HG03135 (cell line): ENCODE measurements at regions not wholly inside any gene's neighbourhood (a gene's known extent, or its start where the extent isn't known, plus 50 kb on each side); places are given as distances from the start of the nearest gene placed in this dataset.
A peak's percentile ranks its signal among the peaks of the same experiment; 100 is the strongest.
"Not testable (repeated sequence)": the region's sequence is repeated elsewhere in the genome, so short reads cannot be mapped to it uniquely, and the experiment has no call there.

Experiments used
- ATAC-seq: cut with Tn5 transposase; IDR thresholded peaks from one replicate; pipeline ENCODE4 v1.9.1; 2021; ENCODE audit warnings: mild to moderate bottlenecking, moderate library complexity; ENCODE audit not compliant: unreplicated experiment

GRCh38 chr5:90073026-90073570 lies 336.5 kb downstream of the CETN3 start:
- ATAC-seq = not testable (repeated sequence)

GRCh38 chr5:90071656-90072055 lies 337.9 kb downstream of the CETN3 start:
- ATAC-seq = no peak

DNA sequence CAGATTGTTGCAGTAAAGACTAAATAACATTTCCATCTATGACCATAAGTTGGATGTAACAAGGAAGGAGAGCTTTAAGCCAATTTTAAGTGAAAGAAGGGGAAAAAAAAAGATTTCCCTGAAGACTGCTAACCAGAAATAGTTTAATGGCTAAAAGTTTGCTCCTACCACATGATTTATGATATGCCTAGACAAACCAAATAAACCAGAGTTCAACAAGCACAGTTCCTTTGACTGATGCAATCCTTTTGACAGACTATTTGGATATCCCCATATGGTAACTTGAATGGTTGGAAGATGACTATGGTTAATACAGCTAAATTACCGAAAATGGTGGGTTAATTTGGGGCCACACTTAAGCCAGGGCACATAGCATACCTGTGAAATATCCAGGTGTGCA lies 338.5 kb downstream of the CETN3 start:
- ATAC-seq = no peak

- no peak for ATAC-seq
These were observed 342.6 kb downstream of the CETN3 start for GRCh38 chr5:90066920-90067319.

DNA sequence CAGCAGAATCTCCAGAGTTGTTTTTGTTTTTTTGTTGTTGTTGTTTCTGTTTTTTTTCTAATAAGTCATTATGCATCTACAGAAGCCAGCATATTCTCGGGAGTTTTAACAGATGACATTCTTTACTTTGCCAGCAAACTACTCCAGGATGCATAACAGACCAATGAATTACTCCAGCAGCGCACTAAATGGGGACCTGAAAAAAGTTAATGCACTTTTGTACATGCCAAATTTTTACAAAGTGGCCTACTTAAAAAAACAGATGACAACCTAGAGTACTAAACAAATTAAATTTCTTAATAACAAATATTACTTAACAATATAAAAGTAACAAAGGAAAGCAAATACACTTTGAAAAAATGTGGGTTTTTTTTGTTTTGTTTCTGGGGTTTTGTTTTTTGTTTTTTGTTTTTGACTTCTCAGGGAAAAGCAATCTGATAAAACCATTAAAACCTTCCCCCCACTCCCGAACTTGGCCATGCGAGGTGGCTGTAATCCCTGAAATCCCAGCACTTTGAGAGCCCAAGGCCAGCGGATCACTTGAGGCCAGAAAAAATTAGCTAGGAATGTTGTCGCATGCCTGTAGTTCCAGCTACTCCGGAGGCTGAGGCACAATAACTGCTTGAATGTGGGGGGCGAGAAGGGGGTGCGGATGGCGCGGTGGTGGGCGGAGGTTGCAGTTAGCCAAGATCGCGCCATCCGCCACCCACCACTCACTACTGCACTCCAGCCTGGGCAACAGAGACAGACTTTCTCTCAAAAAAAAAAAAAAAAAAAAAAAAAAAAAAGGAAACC lies 352.4 kb downstream of the CETN3 start:
- no peak for ATAC-seq

GRCh38 chr5:90055831-90056328 lies 353.7 kb downstream of the CETN3 start:
- ATAC-seq = no peak

GRCh38 chr5:90054612-90055011 lies 354.9 kb downstream of the CETN3 start:
- ATAC-seq = no peak

DNA sequence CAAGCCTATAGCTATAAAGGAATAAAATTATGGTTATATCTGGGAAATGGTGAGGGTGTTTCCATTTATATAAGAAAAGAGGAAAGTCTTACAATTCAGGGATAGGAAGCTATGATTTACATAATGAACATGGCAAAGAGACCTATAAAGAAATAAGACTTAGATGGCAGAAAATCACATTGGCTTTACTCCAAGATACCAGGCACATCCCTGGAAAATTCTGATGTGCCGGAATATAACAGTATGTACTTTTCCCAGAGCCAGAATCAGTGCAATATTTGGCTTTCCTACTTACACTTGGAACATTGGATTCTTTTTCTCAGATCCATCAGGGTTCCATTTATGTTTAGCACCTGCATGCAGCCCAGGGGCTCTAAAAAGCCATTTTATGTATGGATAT lies 357.8 kb downstream of the CETN3 start:
- ATAC-seq = no peak

DNA sequence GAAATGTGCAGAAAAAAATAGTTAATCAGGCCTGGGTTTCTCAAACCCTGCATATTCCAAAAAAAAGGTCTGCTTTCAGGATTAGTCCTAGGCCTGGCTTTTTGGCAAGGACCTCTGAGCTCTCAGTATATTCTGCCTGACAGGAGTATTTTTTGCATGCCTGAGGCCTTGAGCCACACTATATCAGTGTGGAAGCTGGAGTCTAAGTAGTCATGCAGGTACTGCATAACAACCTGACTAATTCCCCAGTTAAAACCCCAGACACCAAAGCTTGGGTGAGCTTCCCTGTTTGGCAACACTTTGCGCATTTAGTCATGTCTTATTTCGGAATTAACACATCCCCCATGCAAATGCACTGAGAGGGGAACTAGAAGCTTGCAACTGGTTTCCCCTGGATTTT lies 359.5 kb downstream of the CETN3 start:
- no peak for ATAC-seq

- no peak for ATAC-seq
These were observed 362.4 kb downstream of the CETN3 start for GRCh38 chr5:90047113-90047512.

DNA sequence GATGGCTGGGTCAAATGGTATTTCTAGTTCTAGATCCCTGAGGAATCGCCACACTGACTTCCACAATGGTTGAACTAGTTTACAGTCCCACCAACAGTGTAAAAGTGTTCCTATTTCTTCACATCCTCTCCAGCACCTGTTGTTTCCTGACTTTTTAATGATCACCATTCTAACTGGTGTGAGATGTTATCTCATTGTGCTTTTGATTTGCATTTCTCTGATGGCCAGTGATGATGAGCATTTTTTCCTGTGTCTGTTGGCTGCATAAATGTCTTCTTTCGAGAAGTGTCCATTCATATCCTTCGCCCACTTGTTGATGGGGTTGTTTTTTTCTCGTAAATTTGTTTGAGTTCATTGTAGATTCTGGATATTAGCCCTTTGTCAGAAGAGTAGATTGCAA lies 369.5 kb downstream of the CETN3 start:
- ATAC-seq = not testable (repeated sequence)

DNA sequence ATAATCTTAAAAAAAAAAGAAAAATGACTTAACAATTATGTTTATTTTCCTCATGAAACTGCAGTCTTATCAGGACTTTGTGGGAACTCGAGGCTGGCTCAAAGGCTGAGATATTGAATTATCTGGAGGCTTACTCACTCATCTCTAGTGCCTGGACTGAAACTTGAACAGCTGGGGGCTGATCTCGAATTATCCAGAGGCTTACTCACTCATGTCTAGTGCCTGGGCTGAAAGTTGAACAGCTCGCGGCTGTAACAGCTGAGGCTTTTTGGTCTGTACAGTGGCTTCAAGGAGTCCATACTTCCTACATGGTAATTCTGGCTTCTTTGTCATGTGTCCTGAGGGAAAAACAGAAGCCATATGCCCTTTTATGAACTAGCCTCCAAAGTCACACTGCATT lies 371.9 kb downstream of the CETN3 start:
- ATAC-seq = no peak

GRCh38 chr5:90022711-90023053 lies 386.9 kb downstream of the CETN3 start:
- ATAC-seq = peak; percentile 51

DNA sequence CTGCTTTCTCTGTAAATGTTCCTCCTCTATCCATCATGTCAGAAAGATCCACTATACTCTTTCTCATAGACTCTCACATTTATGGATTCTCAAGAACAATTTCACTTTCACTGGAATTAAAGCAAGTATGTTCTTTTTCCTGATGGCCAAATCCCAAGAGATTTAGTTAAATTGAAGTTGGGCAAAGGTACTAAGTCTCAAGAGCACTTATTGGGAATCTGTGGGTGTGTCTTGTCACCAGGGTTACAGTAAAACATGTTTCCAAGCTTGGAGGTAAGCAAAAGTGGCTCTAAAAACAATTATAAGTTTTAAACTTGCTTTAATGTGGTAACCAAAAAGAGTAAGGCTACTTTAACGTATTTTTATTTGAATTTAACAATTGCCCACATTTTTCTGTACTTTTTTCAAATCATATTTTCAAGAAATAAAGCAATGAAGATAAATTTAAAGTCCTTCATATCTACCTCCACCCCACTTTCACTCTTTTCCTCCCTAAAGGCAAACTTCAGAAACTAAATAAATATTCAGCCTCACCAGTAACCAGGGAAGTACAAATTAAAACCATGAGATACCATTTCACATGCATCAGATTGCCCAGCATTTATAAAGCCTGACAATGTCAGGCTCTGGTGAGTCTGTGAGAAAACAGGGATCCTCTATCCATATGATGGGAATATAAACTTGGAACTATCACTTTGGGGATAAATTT lies 387.4 kb downstream of the CETN3 start:
- no peak for ATAC-seq

DNA sequence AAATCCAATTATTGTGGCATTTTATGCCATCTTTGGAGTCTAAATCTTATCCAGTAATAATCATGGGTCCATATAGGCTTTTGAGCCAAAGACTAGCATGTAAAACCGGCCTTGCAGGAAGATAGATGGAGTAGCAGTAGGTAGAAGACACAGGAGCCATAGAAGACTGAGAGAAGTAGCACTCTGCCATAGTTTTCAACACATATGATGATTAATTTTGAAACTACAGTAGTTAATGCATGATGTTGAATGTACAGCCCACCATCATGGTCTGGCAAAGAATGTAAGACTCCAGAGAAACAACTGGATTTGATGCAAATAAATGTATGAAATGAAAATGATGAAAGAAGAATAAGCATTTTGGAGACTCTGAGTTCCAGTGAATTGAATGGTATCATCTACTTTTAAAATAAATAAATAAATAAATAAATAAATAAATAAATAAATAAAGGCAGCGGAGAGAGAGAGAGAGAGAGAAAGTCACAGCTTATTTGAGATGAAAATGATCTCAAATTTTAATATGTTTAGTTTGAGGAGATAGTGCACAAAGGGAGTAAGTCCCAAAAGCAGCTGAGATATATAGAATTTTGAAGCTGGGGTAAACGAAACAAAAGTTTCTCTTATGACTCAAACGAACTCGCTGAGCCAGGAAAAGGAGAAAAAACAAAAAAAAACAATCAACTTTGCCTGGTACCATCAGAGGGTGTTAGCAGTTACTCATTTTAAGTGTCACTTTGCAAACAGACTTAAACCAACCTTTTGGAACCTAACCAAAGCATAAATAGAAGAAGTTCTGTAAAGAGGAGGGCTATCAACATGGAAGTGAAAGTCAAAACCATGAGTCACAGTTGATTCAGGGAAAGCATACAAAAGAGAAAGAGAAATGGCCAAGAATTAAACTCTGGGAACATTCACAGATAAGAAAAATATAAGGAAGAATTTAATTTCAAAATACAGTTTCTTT lies 388.7 kb downstream of the CETN3 start:
- peak; percentile 94 for ATAC-seq

DNA sequence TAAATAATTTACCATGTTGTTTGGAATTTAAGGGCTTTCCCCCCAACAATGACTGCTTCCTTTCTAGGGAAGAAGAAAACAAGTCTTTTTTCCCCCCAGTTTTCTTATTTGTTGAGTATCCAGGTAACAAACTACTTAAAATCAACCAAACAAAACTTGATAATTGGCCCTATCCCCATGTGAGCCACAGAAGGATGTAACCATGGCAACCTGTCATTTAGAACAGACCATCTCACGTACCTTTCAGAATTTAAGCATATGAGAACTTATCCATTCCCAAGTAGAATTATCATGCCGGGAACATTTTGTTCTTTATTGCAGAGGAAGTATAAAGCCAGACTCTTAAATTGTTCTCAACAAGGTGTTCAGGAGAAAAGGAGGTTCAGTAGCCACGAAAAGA lies 392.3 kb downstream of the CETN3 start:
- no peak for ATAC-seq

DNA sequence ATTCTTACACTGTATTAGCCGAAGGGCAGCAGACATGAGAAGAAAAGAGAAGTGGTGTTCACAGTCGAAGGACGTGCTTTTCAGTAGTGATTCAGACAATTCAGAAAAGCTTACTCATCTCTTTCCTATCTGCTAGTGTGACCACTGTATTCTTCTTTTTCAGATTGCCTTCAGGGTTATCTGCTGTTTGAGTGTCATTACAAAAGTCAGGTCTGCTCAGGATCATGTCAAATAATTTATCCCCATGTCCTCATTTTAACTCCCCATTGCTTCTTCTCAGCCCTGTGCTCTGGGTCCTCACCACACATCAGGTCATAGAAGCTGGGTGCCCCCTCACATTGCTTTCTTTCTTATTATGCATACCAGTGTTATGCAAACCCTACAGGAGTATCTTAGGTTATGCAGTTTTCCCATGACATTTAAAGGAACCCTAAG lies 394.0 kb downstream of the CETN3 start:
- peak; percentile 91 for ATAC-seq

DNA sequence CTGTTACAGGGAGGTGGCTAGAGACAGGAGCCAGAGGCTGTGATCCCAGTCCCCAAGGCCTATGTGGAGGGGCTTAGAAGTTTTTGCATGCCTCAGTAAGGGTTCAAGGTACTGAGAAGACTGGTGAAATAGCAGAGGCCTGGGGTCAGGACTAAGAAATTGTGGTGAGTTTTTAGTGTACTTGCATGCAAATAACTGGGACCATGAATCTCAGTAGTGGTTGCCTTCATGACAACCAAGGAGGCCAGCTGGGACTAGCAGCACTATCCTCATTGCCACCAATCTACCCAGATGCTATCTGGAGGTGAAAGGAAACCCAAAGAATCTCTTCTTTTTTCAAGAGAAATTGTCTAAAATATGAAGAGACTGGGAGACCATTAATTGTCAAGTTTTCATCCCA lies 395.1 kb downstream of the CETN3 start:
- peak; percentile 91 for ATAC-seq

GRCh38 chr5:90000351-90000750 lies 409.2 kb downstream of the CETN3 start:
- no peak for ATAC-seq

DNA sequence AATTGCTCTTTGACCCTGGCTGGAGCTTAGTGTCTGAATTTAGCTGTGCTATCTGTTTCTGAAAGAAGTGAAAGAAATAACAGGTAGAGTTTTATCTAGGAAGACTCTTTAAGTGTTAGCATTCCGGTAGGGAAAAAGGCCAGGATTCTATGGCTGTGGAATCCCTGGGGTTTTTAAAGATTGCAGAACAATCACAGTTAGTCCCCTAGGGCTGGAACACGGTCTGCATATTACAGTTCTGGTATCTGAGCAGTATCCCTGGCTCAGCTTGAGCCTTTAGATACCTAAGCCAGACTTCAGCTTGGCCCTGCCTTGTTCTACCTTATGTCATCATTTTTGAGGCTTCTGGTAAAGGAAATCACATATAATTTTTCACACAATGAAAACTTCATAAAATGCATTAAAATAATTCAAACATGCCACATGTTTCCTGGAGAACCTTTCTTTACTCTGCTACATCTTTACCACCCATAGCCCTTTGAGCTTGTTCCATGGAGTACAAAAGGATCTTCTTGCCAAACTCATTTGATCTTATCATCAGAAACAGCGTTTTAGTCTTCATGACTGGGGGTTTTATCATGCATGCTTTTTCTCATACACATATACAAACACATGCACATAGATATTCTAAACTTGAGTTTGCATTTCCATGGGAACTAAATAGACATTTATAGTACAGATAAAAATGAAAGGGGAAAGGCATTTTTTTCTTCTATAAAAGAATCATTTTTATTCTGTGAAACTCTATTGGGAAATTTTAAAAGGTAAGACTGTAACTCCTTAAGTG lies 410.8 kb downstream of the CETN3 start:
- no peak for ATAC-seq
